Stimulated activated CD4-positive, alpha-beta T cell treated with anti-CD3 and anti-CD28 coated beads, Interleukin-1b, Interleukin-23, amount 100 ng/mL, for 4 hours (primary cell): ENCODE measurements at regions not wholly inside any gene's neighbourhood (a gene's known extent, or its start where the extent isn't known, plus 50 kb on each side); places are given as distances from the start of the nearest gene placed in this dataset.
"Not testable (repeated sequence)": the region's sequence is repeated elsewhere in the genome, so short reads cannot be mapped to it uniquely, and the experiment has no call there.

ENCODE experiments used
- DNase-seq, 2 donors: peaks; one replicate each; pipeline ENCODE4 v3.0.0-alpha.2; 2020; ENCODE audit warnings: low read depth in 2 of 2

DNA sequence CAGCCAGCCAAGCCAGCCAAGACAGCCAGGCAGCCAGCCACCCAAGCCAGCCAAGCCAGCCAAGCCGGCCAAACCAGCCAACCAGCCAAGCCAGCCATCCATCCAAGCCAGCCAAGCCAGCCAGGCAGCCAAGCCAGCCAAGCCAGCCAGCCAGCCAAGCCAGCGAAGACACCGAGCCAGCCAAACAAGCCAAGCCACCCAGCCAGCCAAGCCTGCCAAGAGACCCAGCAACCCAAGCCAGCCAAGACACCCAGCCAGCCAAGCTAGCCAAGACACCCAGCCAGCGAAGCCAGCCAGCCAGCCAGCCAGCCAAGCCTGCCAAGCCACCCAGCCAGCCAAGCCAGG, 318.0 kb upstream of the PLGLB2 start:
- DNase-seq = not testable (repeated sequence)

GRCh38 chr2:87431051-87431450, 316.8 kb upstream of the PLGLB2 start:
- DNase-seq = not testable (repeated sequence)

GRCh38 chr2:87432711-87433453, 315.0 kb upstream of the PLGLB2 start:
- not testable (repeated sequence) for DNase-seq

- not testable (repeated sequence) for DNase-seq
These were observed 311.9 kb upstream of the PLGLB2 start for GRCh38 chr2:87436007-87436406.

DNA sequence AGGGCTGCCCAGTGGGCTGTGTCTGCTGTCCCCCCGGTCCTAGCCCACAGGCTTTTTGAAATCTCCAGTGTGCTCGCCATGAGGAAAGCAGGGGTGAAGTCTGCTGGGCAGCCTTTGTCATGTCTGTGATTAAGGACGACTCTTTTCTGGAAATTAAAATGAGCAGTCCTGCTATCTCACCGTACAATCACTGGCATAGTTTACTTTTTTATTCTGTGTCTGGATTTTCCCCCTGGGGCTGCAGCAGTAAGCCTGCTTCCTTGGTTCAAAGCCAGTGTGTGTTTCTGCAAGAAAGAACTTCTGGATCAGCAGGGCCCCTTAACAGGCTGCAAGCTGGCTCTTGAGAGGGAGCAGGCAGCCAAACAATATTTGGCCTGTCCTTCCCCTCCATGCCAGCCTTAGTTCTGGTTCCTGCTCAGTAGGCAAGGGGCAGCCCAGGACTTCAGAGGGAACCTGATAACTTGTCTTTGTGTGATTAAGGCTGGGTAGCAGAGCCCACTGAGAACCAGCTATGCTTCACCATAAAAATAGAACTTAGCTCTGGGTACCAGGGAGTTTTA, 310.1 kb upstream of the PLGLB2 start:
- DNase-seq = not testable (repeated sequence)

DNA sequence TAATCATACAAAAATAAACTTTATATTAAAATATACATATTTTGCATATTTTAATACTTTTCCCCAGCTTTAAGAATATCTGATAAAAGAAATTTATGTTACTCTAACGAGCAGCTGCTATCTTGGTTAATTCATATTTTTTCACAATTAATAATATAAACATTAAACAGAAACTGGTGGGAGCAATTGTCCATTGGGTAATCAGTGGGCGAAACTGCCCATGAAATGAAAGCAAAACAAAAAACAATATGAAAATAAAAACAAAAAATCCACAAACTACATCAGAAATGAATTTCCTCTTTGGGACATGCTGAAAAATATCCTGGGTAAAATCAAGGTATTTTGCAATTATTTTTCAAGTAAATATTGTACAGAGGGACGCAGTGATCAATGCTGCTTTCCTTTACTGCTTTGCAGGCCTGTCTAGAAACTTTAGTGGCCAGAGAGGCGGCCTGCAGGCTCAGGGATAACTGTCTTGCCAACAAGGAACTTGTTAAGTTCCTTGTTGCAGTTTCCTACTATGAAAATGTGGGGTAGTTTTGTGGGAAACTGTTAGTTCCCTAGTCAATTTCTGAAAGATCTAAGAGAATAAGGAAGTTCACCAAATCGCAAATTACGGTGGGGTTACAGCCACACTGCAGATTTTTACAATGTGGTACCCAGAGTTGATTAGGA, 309.0 kb upstream of the PLGLB2 start:
- DNase-seq = not testable (repeated sequence)

- DNase-seq = not testable (repeated sequence)
These were observed 308.2 kb upstream of the PLGLB2 start for GRCh38 chr2:87439617-87440204.

DNA sequence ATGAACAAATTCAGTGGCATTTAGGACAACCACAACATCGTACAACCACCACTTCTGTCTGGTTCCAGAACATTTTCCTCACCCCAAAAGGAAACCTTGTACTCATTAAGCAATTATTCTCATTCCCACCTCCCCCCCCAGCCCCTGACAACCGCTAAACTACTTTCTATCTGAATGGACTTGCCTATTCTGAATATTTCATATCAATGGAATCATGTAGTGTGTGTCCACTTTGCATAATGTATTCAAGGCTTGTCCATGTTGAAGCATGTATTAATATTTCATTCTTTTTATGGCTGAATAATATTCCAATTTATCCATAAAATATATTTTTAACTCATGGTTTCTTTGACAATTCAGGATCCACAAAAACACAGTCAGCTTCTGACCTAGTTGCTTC, 307.2 kb upstream of the PLGLB2 start:
- not testable (repeated sequence) for DNase-seq

DNA sequence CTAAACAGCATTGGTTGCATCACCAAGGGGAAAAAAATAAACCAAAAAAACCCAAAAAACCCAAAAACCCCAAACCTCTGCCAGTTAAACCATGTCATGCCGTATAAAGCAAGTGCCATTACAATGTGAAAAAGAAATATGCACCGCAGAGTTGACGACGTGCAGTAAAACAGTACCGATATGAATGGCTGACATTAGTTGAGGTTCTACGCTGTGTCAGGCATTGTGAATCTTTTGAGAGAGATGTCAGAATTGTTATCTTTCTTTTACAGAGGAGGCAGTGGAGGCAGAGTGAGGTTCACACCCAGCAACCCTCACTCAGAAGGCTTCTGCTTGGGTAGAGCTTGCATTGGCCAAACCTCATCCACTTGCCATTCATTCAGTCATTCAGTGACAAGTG, 306.5 kb upstream of the PLGLB2 start:
- DNase-seq = not testable (repeated sequence)

DNA sequence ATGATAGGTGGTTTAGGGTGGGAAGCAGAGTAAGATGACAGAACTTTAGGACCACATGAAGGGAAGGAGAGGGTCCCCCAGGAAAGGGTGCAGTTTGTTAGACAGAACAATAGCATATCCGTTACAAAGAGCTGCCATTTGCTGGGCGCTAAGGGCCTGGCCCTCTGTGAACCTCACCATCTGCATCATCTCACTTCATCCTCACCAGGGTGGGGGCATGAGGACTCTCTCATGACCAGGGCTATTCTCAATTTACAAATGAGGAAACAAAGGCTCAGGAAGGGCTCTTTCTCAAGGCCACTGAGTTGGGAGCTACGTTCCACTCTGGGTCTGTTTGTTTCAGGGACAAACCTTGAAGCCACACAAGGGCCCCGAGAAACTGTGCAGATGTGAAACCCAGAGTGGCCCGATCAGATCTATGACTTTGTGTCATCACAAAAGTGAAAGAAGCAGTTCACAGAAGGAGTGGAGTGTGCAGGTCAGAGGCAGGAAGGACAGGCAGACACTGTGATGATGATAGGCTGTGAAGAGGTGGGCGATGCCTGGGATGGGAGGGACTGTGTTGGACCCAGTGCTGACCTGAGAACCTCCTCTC, 304.8 kb upstream of the PLGLB2 start:
- not testable (repeated sequence) for DNase-seq

DNA sequence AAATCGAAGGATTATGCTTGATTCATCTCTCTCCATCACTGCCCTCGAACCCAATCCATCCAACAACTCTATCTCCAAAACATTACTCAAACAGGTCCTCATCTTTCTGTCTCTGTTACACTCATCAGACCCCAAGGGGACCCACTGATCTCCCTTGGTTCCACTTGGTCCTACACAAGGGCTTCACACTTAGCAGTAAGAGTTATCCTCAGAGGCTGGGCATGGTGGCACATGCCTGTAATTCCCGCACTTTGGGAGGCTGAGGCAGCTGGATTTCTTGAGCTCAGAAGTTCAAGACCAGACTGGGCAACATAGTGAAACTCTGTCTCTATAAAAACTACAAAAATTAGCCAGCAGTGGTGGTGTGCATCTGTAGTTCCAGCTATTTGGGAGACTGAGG, 302.9 kb upstream of the PLGLB2 start:
- not testable (repeated sequence) for DNase-seq

DNA sequence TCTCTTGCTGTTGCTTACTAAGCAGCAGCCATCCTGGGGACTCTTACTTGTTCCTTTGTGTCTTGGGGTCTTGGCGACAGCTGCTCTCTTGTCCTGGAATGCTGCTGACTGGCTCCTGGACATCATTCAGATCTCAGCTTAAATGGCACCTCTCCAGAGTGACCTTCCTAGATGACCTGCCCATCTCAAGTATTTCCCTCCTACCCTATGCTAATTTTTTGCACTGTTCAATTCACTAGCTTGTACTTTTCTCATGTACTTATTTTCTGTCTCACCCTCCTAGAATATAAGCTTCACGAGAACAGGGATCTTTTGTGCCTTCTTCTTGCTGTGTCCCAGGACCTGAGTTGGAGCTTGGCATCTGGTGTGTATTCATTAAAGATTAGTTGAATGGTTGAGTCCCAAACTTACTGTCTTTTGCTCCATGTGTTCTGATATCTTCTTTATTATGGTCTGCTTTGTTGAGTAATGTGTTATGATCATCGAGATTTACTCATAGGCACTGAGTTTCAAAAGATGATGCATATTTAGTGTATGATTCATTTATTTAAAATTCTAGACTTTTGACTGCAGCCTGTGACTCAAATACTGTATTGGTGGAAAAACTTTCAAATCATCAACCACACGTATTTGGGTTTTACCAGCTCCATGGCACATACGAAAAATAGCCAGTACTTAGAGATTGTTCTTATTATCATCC, 302.1 kb upstream of the PLGLB2 start:
- DNase-seq = not testable (repeated sequence)

- DNase-seq = not testable (repeated sequence)
These were observed 301.6 kb upstream of the PLGLB2 start for GRCh38 chr2:87446313-87446696.

DNA sequence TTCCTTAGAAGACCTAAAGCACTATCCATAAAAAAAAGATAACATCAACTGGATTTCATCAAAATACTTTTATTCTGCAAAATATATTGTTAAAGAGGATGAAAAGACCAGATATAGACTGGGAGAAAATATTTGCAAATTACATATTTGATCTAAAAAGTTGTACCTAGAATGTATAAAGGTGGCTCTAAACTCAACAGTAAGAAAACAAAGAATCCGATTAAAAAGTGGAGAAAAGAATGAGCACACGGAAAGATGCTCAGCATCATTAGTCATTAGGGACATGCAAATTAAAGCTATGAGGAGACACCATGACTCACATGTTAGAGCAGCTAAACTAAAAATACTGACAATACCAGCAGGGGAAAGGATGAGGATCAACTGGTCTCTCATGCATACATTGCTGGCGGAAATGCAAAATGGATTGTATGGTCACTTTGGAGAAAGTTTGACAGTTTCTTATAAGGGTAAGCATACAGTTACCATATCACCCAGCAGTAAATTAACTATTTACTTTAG, 298.4 kb upstream of the PLGLB2 start:
- DNase-seq = not testable (repeated sequence)

- DNase-seq = not testable (repeated sequence)
These were observed 295.7 kb upstream of the PLGLB2 start for GRCh38 chr2:87452193-87452592.

DNA sequence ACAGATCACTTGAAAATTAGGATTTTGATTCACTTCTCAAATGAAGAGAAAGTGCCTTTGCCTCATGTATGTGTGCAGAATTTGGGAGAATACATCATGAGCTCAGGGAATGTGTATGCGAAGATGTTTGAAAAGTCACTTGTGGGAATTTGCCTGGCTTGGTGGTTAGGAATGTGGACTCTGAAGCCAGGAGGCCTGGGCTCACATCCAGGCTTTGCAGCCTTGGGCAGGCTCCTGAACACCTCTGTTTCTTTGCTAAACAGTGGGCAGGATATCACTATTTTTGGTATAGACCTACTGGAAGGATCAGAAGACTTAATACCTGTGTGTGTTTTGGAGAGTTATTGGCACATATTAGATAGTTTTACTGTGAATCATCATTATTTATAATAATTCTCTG, 295.0 kb upstream of the PLGLB2 start:
- DNase-seq = not testable (repeated sequence)

DNA sequence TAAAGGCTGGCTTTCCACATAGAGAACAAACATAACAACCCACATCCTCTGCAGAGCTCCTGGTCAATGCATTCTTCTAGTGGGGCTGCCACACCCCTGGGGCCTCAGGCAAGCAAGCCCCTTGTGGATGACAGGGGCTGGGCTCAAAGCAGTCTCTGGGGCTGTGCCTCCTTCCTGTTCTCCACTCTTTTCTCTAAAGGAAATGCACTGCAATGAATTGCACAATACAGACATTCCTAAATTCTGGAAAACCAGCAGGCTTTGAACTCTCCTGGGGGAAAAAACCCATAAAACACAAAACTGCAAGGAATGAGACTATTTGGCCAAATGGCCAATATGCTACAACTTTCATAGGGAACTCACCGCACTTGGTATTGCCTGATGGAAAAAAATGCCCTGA, 293.9 kb upstream of the PLGLB2 start:
- not testable (repeated sequence) for DNase-seq

GRCh38 chr2:87454421-87454820, 293.5 kb upstream of the PLGLB2 start:
- DNase-seq = not testable (repeated sequence)

DNA sequence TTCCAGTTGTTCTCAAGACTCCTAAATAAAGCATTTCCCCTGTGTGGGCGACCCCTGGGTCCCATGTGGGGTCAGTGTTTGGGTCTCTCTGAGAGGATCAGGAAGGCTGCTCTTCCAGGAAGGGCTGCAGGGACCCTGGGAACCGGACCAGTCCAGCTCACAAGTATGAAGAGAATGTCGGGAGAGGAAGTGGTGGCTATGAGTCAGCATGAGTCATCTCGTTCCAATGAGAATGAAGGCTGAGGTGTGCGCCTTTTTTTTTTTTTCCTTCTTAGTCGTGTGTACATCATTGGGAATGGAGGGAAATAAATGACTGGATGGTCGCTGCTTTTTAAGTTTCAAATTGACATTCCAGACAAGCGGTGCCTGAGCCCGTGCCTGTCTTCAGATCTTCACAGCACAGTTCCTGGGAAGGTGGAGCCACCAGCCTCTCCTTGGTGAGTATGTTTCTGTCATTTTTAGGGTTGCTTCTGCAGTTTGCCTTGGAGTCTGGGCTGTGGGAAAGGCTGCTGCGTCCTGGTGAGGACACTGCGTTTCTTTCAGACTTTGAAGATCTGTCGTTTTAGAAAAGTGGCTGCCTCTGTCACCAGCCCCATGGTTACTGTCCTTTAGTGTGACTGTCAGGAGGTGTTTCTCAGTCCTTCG, 292.6 kb upstream of the PLGLB2 start:
- DNase-seq = not testable (repeated sequence)

- not testable (repeated sequence) for DNase-seq
These were observed 292.0 kb upstream of the PLGLB2 start for GRCh38 chr2:87455854-87456249.
